HepG2 (cell line): ENCODE measurements at regions not wholly inside any gene's neighbourhood (a gene's known extent, or its start where the extent isn't known, plus 50 kb on each side); places are given as distances from the start of the nearest gene placed in this dataset.

ENCODE experiments used
- ATF3 ChIP-seq: sonication (generic); formaldehyde crosslinking; IDR thresholded peaks from 2 replicates; pipeline ENCODE4 v1.4.0; 2020; ENCODE audit warnings: missing genetic modification reagents
- CREM ChIP-seq, 2 experiments: sonication (generic) in 1 of 2; formaldehyde crosslinking in 1 of 2; IDR thresholded peaks; 2 replicates each; pipeline versions ENCODE4 v1.4.0 to v1.6.1; 2016 to 2020; ENCODE audit warnings: antibody characterized with exemption in 1 of 2, mild to moderate bottlenecking in 1 of 2, missing genetic modification reagents in 1 of 2
- ELF3 ChIP-seq: IDR thresholded peaks from 2 replicates; pipeline ENCODE4 v1.6.1; 2016; ENCODE audit warnings: missing genetic modification reagents, missing compliant biosample characterization
- GZF1 ChIP-seq: sonication (generic); formaldehyde crosslinking; IDR thresholded peaks from 2 replicates; pipeline ENCODE4 v1.5.1; 2020; ENCODE audit warnings: mild to moderate bottlenecking, missing genetic modification reagents
- MAF1 ChIP-seq: sonication (generic); formaldehyde crosslinking; IDR thresholded peaks from 2 replicates; pipeline ENCODE4 v1.5.0; 2020; ENCODE audit warnings: missing genetic modification reagents, borderline replicate concordance
- MED13 ChIP-seq: sonication (generic); formaldehyde crosslinking; IDR thresholded peaks from 2 replicates; pipeline ENCODE4 v1.5.0; 2020; ENCODE audit warnings: missing genetic modification reagents
- MEIS2 ChIP-seq: sonication (generic); formaldehyde crosslinking; IDR thresholded peaks from 2 replicates; pipeline ENCODE4 v1.9.0; 2021; ENCODE audit warnings: mild to moderate bottlenecking, missing genetic modification reagents
- NBN ChIP-seq: fragments of 450-650 bp; conservative IDR thresholded peaks from 2 replicates; pipeline ENCODE4 v1.6.1; 2017
- NFAT5 ChIP-seq: sonication (generic); formaldehyde crosslinking; IDR thresholded peaks from 2 replicates; pipeline ENCODE4 v1.4.0; 2020; ENCODE audit warnings: missing genetic modification reagents
- YY1 ChIP-seq: IDR thresholded peaks from 2 replicates; pipeline ENCODE4 v1.6.1; 2011; ENCODE audit warnings: low read length, low read depth, moderate library complexity, mild to moderate bottlenecking; ENCODE audit not compliant: insufficient read depth, insufficient replicate concordance
- ZFP37 ChIP-seq: sonication (generic); formaldehyde crosslinking; IDR thresholded peaks from 2 replicates; pipeline ENCODE4 v1.4.0; 2020; ENCODE audit warnings: missing genetic modification reagents, borderline replicate concordance
- ZFP90 ChIP-seq: sonication (generic); formaldehyde crosslinking; IDR thresholded peaks from 2 replicates; pipeline ENCODE4 v1.8.0; 2022; ENCODE audit warnings: missing genetic modification reagents, mild to moderate bottlenecking, inconsistent platforms, borderline replicate concordance
- ZNF18 ChIP-seq: sonication (generic); formaldehyde crosslinking; IDR thresholded peaks from 2 replicates; pipeline ENCODE4 v1.8.0; 2022; ENCODE audit warnings: mild to moderate bottlenecking, missing genetic modification reagents; ENCODE audit not compliant: insufficient replicate concordance
- ZNF180 ChIP-seq: sonication (generic); formaldehyde crosslinking; IDR thresholded peaks from 2 replicates; pipeline ENCODE4 v1.4.0; 2020; ENCODE audit warnings: low read depth, missing genetic modification reagents, borderline replicate concordance
- ZNF367 ChIP-seq: sonication (generic); formaldehyde crosslinking; IDR thresholded peaks from 2 replicates; pipeline ENCODE4 v1.4.0; 2020; ENCODE audit warnings: missing genetic modification reagents, borderline replicate concordance
- ZNF547 ChIP-seq: sonication (generic); formaldehyde crosslinking; IDR thresholded peaks from 2 replicates; pipeline ENCODE4 v1.5.1; 2020; ENCODE audit warnings: mild to moderate bottlenecking, missing genetic modification reagents
- ZNF549 ChIP-seq: sonication (generic); formaldehyde crosslinking; IDR thresholded peaks from 2 replicates; pipeline ENCODE4 v1.5.0; 2020; ENCODE audit warnings: missing genetic modification reagents
- ZSCAN12 ChIP-seq: sonication (generic); formaldehyde crosslinking; IDR thresholded peaks from 2 replicates; pipeline ENCODE4 v1.9.0; 2021; ENCODE audit warnings: mild to moderate bottlenecking, missing genetic modification reagents
- TF ChIP-seq, protein P1 (sequence below): sonication (generic); formaldehyde crosslinking; IDR thresholded peaks from 2 replicates; pipeline ENCODE4 v1.8.1; 2023; ENCODE audit warnings: mild to moderate bottlenecking, moderate library complexity, missing genetic modification reagents

- TF ChIP-seq NFAT5 (CRISPR knock-in tag) (peak; percentile 57; the same call in 1 of the 2 replicates), MED13 (CRISPR knock-in tag) (peak; percentile 71; the same call in 1 of the 2 replicates), ZNF180 (CRISPR knock-in tag) (0 out of 2 replicates have a peak, but pooled peaks have one; percentile 58), ZFP37 (0 out of 2 replicates have a peak, but pooled peaks have one; percentile 37), YY1 (peak; percentile 15), ZNF547 (CRISPR knock-in tag) (no peak; the same call in 1 of the 2 replicates), CREM (IDR thresholded peaks at IDR 0.05) (peak; percentile 39; the same call in 1 of the 2 replicates), CREM (CRISPR knock-in tag; IDR thresholded peaks at IDR 0.05) (no peak), ELF3 (CRISPR knock-in tag) (no peak), ATF3 (no peak), ZFP90 (CRISPR knock-in tag) (peak; percentile 54; the same call in 1 of the 2 replicates), MAF1 (CRISPR knock-in tag) (peak; percentile 81; the same call in 1 of the 2 replicates), NBN (no peak), MEIS2 (CRISPR knock-in tag) (0 out of 2 replicates have a peak, but pooled peaks have one; percentile 2), GZF1 (CRISPR knock-in tag) (no peak), ZNF367 (CRISPR knock-in tag) (no peak), ZSCAN12 (CRISPR knock-in tag) (peak; percentile 33; the same call in 1 of the 2 replicates), ZNF18 (CRISPR knock-in tag) (peak; percentile 21), ZNF549 (CRISPR knock-in tag) (0 out of 2 replicates have a peak, but pooled peaks have one; percentile 18)
- TF ChIP-seq, protein P1, sequence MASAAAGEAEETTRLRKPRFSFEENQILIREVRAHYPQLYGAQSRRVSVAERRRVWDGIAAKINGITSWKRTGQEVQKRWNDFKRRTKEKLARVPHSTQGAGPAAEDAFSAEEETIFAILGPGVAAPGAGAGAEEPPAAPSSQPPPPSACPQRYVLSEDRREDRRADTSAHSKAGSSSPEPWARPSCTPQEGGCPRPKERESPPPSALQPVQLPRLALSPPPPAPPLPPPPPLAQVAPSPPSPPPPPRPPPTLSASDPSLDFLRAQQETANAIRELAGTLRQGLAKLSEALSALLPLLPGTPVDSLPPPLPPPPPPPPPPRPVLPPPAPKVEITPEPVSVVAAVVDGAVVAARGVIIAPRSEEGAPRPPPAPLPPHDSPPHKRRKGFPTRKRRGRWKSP (CRISPR knock-in tag), result 0 out of 2 replicates have a peak, but pooled peaks have one; percentile 60
Measured at GRCh38 chr6:37104824-37105147, 65.2 kb upstream of the PIM1 start (continued).
